ENCODE measurements at regions not wholly inside any gene's neighbourhood (a gene's known extent, or its start where the extent isn't known, plus 50 kb on each side); places are given as distances from the start of the nearest gene placed in this dataset.

GRCh38 chr10:62979921-62980320 is 153.2 kb upstream of the NRBF2 start:
- TF ChIP-seq TARDBP (IDR thresholded peaks at IDR 0.05) (no peak), SP1 (IDR thresholded peaks at IDR 0.05) (no peak), ELF4 (IDR thresholded peaks at IDR 0.05) (no peak), NFRKB (IDR thresholded peaks at IDR 0.05) (no peak), ARNT (IDR thresholded peaks at IDR 0.05) (no peak), BHLHE40 (IDR thresholded peaks at IDR 0.05; ENCODE audit: borderline replicate concordance) (no peak), LEF1 (IDR thresholded peaks at IDR 0.05; ENCODE audit: borderline replicate concordance) (no peak), SUZ12 (IDR thresholded peaks at IDR 0.05) (no peak), CTBP1 (IDR thresholded peaks at IDR 0.05; ENCODE audit: borderline replicate concordance) (no peak), FOXM1 (IDR thresholded peaks at IDR 0.05; ENCODE audit: borderline replicate concordance) (no peak), L3MBTL2 (conservative IDR thresholded peaks at IDR 0.05) (no peak), ZNF384 (IDR thresholded peaks at IDR 0.05) (no peak), FOXA1 (IDR thresholded peaks at IDR 0.05) (no peak)
- TF ChIP-seq, protein P1, sequence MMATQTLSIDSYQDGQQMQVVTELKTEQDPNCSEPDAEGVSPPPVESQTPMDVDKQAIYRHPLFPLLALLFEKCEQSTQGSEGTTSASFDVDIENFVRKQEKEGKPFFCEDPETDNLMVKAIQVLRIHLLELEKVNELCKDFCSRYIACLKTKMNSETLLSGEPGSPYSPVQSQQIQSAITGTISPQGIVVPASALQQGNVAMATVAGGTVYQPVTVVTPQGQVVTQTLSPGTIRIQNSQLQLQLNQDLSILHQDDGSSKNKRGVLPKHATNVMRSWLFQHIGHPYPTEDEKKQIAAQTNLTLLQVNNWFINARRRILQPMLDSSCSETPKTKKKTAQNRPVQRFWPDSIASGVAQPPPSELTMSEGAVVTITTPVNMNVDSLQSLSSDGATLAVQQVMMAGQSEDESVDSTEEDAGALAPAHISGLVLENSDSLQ (IDR thresholded peaks at IDR 0.05): no peak
